ENCODE measurements at regions not wholly inside any gene's neighbourhood (a gene's known extent, or its start where the extent isn't known, plus 50 kb on each side); places are given as distances from the start of the nearest gene placed in this dataset.

GRCh38 chr20:51195419-51195901 is 172.6 kb upstream of the KCNG1 start:
- H3K27ac ChIP-seq, result no peak overlapping the region
- H3K4me3 ChIP-seq, result no peak overlapping the region
- H3K9me3 ChIP-seq, result no peaks in the 10 kb centered on the region
- no peaks in the 10 kb centered on the region for H3K4me1 ChIP-seq (replicated peaks)
- WGBS, result 79% methylated on average over 10 of the region's 10 CpGs
- TF ChIP-seq, protein P1, sequence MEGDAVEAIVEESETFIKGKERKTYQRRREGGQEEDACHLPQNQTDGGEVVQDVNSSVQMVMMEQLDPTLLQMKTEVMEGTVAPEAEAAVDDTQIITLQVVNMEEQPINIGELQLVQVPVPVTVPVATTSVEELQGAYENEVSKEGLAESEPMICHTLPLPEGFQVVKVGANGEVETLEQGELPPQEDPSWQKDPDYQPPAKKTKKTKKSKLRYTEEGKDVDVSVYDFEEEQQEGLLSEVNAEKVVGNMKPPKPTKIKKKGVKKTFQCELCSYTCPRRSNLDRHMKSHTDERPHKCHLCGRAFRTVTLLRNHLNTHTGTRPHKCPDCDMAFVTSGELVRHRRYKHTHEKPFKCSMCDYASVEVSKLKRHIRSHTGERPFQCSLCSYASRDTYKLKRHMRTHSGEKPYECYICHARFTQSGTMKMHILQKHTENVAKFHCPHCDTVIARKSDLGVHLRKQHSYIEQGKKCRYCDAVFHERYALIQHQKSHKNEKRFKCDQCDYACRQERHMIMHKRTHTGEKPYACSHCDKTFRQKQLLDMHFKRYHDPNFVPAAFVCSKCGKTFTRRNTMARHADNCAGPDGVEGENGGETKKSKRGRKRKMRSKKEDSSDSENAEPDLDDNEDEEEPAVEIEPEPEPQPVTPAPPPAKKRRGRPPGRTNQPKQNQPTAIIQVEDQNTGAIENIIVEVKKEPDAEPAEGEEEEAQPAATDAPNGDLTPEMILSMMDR (IDR thresholded peaks at IDR 0.05), result no peak
- no peak for TF ChIP-seq POLR2AphosphoS5 (IDR thresholded peaks at IDR 0.05)
- no peak for TF ChIP-seq POLR2A (IDR thresholded peaks at IDR 0.05)
- H3K27me3 ChIP-seq (replicated peaks; ENCODE audit: insufficient read depth), result no peaks in the 10 kb centered on the region
- DNase-seq (ENCODE audit: low spot score), result no peak
- H3K36me3 ChIP-seq, result no peaks in the 10 kb centered on the region
- intact Hi-C loops (cut with DNase I), result no loop called here

DNA sequence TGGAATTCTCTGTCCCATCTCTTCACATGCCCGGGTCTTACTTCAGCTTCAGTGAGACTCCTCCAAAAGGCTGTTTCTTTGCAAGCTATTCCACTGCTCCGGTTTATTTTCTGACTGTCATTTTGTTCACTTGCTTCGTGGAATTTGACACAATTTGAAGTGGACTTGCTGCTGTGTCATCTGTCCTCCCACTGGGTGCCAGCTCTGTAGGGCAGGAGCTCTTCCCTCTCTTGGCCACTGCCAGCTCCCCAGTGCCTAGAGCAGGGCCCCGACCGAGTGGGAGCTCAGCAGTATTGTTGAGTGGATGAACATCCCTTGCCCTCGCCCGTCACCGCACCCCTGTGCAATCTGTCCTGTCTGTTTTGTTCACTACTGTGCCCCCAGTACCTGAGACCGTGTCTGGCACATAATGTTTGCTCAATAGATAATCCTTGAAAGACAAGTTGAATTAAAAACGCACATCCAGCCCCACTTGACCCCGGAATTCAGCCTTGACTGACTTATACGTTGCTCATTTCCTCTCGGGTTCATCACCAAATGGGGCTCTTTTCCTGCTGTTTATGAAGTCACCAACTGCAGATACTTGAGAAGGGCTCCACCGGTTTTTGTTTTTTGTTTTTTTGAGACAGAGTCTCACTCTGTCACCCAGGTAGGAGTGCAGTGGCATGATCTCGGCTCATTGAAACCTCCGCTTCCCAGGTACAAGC is 170.3 kb upstream of the KCNG1 start:
- intact Hi-C loops (cut with DNase I), result no loop called here
- Histone ChIP-seq H3K9me3 (no peaks in the 10 kb centered on the region), H3K4me1 (replicated peaks) (no peaks in the 10 kb centered on the region), H3K27me3 (replicated peaks; ENCODE audit: insufficient read depth) (no peaks in the 10 kb centered on the region), H3K27ac (no peak overlapping the region), H3K4me3 (no peak overlapping the region), H3K36me3 (no peaks in the 10 kb centered on the region)
- no peak for DNase-seq (ENCODE audit: low spot score)
- WGBS, result 79% methylated on average over 16 of the region's 16 CpGs
- TF ChIP-seq POLR2A (IDR thresholded peaks at IDR 0.05), result no peak
- TF ChIP-seq, protein P1 (IDR thresholded peaks at IDR 0.05), result no peak
- TF ChIP-seq POLR2AphosphoS5 (IDR thresholded peaks at IDR 0.05), result no peak

DNA sequence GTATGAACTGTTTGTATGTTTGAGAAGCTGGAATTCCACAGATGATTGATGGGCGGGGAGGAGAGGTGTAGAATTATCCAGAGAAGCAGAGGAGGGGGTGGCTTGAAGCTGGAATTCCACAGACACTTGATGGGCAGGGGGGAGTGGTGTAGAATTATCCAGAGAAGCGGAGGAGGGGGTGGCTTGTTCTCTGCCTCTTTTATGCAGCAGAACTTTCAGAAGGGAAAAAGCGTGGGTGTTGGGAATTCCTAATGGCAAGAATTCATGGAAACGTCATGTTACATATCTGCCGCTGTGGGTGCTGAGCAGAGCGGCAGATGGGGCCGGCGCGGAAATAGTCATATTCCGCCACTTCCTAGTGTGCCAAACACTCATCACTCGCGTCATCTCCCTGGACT is 167.9 kb upstream of the KCNG1 start:
- Histone ChIP-seq H3K4me3 (no peak overlapping the region), H3K27ac (no peak overlapping the region), H3K9me3 (no peaks in the 10 kb centered on the region), H3K27me3 (replicated peaks; ENCODE audit: insufficient read depth) (no peaks in the 10 kb centered on the region), H3K4me1 (replicated peaks) (no peaks in the 10 kb centered on the region), H3K36me3 (no peaks in the 10 kb centered on the region)
- DNase-seq (ENCODE audit: low spot score), result no peak
- intact Hi-C loops (cut with DNase I), result no loop called here
- TF ChIP-seq, protein P1 (IDR thresholded peaks at IDR 0.05), result no peak
- no peak for TF ChIP-seq POLR2A (IDR thresholded peaks at IDR 0.05)
- no peak for TF ChIP-seq POLR2AphosphoS5 (IDR thresholded peaks at IDR 0.05)
- 86% methylated on average over 12 of the region's 12 CpGs for WGBS

DNA sequence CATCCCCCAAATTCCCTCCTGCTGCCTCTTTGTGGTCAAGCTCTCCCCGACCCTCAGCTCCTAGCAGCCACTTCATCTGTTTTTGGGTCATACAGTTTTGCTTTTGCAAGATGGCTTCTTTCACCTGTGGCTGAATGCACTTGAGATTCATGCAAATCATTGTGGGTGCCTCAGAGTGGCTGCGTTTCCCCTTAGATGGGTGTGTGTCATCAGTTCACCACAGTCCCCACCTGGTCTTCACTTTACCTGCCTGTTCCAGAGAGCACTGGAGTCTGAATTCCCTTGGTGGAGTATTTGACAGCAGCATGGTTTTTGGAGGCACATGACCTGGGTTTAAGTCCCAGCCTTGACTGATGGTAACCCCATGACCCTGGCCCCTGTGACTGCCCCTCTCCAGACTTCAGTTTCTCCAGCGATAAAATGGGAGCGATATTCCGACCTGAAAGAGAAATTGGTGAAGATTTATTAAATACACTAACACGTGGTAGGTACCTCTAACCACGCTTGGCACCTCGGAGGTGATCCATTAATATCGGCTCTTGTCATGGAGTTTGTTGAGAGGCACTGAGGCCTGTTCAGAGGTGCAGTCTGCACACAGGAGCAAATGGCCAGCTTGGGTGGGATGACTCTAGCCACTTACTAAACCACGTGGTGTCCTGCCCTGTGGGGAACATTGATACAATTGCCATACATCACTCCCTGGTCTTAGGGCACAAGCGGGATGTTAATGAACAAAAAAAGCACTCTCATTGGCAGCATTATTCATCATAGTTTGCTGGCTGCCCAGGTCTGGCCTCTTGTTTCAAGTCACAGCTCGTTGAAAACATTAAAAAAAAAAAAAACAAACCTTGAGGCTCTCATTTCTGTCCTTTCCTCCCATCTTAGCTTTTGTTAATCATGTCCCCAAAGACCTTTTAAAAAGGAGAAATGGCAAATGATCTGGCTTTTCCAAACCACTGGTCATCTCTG is 167.2 kb upstream of the KCNG1 start:
- no peak overlapping the region for H3K27ac ChIP-seq
- H3K9me3 ChIP-seq, result no peaks in the 10 kb centered on the region
- H3K4me1 ChIP-seq (replicated peaks), result no peaks in the 10 kb centered on the region
- 81% methylated on average over 12 of the region's 12 CpGs for WGBS
- no peaks in the 10 kb centered on the region for H3K36me3 ChIP-seq
- no peak for DNase-seq (ENCODE audit: low spot score)
- no peaks in the 10 kb centered on the region for H3K27me3 ChIP-seq (replicated peaks; ENCODE audit: insufficient read depth)
- intact Hi-C loops (cut with DNase I), result no loop called here
- no peak overlapping the region for H3K4me3 ChIP-seq
- no peak for TF ChIP-seq POLR2A (IDR thresholded peaks at IDR 0.05)
- TF ChIP-seq POLR2AphosphoS5 (IDR thresholded peaks at IDR 0.05), result no peak

- Histone ChIP-seq H3K9me3 (no peaks in the 10 kb centered on the region), H3K36me3 (no peaks in the 10 kb centered on the region), H3K4me1 (replicated peaks) (no peaks in the 10 kb centered on the region), H3K27me3 (replicated peaks; ENCODE audit: insufficient read depth) (no peaks in the 10 kb centered on the region), H3K4me3 (no peak overlapping the region), H3K27ac (no peak overlapping the region)
- TF ChIP-seq POLR2A (IDR thresholded peaks at IDR 0.05), result no peak
- TF ChIP-seq, protein P1 (IDR thresholded peaks at IDR 0.05), result no peak
- TF ChIP-seq POLR2AphosphoS5 (IDR thresholded peaks at IDR 0.05), result no peak
- intact Hi-C loops (cut with DNase I), result no loop called here
- WGBS, result 81% methylated on average over 10 of the region's 10 CpGs
- no peak for DNase-seq (ENCODE audit: low spot score)
Observed at GRCh38 chr20:51188941-51189340, 166.0 kb upstream of the KCNG1 start.
